Right hindlimb (tissue), 1 donor: ENCODE measurements at regions not wholly inside any gene's neighbourhood (a gene's known extent, or its start where the extent isn't known, plus 50 kb on each side); places are given as distances from the start of the nearest gene placed in this dataset.

ENCODE experiments used
- DNase-seq: peaks from one replicate; pipeline ENCODE4 v3.0.0-alpha.2; 2018

DNA sequence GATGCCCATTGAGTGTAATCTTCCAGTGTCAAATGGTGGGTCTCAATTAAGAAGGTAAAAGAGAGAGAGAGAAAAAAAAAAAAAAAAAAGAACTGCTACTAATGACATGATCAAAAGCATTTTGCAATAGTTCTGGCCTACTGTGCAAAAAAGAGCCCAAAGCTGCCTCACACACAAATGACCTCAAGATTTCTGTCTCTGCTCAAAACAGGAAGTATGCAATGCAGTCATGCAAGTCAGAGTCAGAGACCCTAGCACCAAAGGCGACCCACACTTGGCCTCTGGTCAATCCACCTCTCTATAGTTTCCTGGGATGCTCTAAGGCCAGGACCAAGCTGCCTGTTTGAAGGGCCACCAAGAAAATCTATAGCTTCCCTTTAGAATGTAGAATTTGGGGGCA is 323.5 kb downstream of the VPS13C start:
- no peak for DNase-seq

DNA sequence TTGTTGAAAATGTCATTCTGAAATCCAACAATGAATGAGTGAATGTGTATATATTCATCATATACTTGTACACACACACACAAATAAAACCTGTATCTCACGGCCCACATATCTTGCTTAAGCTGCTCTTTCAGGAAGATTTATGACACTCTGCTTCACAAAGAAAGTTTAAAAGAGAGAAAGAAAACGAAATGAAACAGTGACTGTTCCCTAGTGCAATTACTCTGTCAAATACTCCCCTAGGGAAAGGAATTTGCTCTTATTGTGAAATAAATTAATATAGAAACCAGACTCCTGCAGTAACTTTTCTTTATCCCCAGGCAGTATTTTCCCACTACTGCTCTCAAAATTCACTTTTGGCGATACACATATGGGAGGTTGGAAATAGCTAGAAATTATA is 329.1 kb downstream of the VPS13C start:
- DNase-seq: no peak

DNA sequence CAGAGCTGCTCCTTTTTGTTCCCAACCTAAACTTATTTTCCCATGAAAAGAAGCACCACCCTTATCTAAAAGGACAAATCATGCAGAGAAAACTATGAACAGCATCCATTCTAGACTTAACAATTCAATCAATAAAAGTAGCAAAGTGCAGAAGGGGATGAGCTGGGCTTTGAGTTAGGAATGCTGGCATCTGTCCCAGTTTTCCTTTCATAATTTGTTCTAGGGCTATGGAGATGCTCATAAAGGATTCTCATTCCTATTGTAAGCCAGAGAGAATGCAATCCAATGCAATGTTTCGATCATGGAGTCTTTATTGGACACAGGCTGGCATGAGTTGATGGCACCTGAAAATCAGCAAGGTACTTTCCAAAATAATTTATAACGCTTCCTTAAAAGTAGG is 330.6 kb downstream of the VPS13C start:
- no peak for DNase-seq

DNA sequence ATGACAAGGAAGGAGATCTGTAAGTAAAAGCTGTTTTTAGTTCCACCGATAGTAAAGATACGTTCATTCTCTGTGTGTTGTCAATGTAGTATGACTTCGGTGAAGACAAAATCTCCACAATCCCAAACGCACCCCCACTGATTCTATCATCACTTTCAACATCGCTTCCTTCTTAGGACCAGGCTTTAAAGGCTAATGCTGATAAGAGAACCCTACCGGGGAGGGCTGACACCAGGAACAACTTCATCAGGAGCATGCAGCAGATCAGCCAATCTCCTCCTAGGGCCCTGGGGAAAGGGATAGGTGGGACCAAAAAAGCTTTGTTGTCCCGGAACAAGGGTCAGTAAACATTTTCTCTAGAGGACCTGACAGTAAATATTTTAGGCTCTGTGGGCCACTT is 334.1 kb downstream of the VPS13C start:
- no peak for DNase-seq

DNA sequence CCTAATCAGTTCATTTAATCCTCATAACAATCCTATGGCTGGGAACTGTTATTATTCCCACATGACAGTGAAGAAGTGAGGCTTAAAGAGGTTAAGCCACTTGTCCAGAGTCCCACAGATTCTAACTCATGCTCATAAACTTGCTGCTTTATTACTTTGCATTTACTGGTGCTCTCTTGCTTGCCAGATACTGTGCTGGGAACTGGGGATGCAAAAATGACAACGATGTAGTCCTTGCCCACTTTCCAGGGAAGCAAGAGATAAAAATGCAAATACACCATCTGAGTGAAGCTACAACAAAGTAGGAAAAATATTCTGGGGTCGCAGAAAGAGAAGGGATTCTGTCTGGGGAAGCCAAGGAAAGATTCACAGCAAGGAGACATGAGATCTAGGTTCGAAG is 335.0 kb downstream of the VPS13C start:
- no peak for DNase-seq

DNA sequence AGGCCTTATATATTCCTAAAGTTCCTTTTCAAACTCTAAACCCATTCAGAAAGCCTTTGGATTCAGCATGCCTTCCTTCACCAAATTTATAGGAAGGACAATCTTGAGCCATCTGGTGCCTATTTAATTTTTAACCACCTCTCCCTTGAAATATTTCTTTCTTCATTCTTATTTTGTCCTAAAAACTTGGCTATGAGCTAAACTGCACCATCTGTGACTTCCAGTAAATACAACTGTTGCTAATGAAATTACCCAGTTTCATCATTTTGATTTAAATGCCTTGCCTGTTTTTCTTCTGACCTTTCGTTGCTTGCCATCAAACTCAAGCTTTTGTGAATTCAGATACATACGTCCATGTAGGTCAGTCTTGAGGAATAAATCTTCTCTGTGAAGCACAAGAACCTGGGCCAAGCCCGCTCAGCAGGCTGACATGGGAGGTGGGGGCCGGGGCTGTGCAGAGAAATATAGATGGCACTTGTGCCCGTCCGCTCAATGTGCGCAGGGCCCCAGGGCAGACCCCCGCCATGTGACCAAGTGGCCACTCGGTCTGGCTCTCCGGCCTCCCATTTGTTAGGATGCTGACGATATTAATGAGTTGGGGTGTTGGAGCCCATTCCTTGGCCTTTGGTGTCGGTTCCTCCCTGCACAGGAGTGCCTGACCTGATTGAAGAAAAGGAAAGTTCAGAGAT is 335.9 kb downstream of the VPS13C start:
- DNase-seq: no peak

DNA sequence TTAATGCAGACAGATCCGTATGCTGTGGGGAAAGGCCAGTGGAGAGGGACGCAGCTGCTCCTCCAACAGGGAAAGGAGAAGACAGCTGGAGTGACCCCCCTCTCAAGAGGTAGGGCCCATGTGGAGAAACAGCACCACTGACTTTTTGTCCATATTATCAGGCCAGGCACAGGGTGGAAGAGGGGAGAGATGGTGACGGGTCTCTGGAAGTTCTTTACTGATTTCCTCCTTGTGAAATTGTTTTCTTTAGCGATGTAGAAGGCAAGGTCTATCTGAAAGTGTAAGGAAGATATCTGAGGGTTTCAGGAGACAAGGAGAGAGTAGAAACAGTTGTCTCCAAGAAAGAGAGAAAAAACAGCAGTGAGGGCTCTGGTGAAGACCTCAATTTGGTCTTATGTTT is 338.8 kb downstream of the VPS13C start:
- DNase-seq: no peak

DNA sequence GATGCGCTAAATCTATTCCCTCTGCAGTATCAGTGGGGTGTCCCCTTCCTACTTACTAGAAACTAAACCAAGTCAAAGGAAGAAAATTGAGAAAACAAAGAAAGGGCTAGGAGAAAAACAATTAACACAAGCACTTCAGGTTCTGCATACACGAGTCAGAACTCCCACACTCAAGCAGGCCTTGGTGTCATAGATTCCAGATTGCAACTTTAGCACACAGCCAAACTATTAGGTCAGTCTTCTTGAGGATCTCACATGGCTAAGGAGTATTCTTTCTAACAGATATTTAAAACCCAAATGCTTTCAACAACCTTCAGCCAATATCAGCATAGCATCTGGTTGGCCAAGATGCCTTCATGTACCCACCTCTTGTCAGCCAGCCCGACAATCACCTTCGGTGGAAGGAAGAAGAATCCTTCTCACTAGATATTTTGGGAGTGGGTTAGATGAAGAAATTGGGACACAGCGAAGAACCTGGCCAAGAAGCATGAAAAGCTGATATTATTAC is 340.0 kb downstream of the VPS13C start:
- DNase-seq: no peak

DNA sequence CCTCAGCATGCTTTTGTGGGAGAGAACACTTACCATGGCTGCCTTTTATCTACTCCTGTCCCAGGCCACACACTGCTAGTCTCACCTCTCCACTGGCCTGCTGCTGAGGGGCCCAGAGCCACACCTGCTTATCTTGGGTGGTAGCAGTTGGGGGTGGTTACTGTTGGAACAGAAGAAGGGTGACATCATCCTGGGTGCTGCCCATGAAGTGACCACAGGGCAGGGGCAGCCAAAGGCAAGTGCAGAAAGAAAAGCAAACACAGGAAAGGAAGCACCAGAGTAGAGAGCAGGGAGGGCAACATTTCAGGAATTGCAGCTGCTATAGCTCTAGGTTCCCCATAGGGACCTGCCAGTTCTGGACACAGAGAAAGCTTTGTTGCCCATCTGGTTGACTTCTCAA is 345.2 kb downstream of the VPS13C start:
- no peak for DNase-seq

DNA sequence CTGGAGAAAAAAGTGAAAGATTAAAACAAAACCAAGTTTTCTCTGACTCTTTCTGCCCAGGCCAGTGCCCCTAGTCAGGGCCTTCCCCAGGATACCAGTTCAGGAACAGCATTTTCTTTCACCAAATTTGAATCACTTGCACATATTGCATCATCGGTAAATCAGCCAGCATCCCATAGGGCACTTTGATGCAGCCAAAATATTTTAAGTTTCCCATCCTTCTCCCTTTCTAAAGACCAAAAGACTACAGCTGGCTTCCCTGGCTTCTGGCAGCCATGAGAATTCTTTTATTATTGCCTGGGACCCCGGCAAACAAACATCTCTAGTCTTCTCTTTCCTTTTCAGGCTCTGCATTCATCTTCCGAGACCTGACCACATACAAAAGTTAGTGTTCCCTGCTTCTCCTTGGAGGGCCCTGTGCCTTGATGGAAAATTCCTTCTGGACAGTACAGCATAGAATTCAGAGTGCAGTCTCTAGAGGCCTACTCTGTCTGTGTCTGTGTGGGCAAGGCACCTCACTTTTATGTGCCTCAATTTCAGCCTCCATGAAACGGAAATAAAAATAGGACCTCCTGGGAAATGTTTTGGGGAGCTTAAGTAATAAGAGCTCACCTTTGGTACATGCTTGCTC is 348.0 kb downstream of the VPS13C start:
- no peak for DNase-seq

DNA sequence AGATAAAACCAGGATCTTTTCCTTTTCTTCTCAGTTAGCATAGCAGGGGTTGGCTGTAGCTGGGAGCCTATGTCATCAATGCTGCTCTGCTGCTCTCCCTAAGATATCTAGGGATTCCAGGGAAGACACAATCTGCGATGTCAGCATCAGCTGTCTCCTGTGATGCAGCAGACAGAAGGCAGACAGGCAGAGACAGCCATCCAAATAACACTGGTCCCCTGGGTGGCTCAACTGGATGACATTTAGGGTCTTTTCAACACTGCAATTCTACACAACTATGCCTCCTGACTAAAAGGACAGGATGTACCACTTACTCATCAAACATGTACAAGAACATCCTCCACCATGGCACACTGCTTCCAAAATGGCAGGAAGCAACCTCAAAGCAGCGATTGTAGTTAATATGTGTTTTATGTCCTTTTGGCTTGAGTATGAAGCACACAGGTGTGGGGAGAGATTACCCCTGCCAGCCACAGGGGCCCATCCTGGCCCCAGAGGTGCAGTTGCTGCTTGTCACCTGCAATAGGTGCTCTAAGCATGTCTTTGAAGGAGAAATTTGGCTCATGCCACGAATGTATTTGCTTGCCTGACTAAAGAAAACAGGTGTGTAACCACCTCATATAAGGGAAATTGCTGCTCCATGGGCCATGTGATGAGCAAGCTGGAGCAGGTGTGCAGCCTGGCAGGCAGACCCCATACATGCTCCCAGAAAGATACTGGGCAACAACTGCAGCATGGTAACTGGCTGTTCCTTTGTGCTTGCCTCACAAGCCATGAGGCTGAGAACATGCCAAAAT is 357.8 kb downstream of the VPS13C start:
- no peak for DNase-seq

DNA sequence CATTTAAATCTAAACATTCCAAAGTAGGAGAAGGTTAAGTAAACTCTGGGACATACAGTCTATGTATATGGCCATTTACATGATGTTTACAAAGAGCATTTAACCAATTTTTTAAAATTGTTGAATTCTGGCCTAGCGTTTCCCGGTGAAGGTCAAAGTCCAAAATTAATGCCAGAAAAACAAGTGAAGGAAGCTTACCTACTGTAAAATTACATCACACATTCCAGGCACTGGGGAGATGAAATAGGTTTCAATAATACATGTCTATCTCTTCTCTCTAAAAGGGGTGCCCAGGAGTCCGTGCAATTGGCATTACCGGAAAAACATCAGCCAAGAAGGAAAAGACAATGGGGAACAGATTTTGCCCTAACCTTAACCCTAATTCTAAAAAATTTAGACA is 358.8 kb downstream of the VPS13C start:
- DNase-seq: no peak

DNA sequence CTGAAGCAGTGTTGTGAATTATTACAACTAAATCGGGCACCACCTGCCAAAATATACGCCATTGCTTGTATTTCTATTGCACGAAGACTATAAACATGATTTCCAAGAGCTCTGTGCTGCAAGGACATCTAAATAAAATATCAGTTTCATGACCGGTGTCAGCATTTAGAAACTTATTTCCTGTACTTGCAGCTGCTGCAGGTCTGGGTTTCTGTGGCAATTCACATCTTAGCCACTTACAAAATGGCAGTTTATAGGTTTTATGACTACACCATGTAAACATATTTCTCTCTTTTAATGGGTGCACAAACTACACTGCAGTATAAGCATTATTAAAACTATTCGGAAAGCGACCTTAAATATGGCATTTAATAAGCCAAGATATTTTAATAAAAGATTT is 359.4 kb downstream of the VPS13C start:
- DNase-seq: no peak

DNA sequence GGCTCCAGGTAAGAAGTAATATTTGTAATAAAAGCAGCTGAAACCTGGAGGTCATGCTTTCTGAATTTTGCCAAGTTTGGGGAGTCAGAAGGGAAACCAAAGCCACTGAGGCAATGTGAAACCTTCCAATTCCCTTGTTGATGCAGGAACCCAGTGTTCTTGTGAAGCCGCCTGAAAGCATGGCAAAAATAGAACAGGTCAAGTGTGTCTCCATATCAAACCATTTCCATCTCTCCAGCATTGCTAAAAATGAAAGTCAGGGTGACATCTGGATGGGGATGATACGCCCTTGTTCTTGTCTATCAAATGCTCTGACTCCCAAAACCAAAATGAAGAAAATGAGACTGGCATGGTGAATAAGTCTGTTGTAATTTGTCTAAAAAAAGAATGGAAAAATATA is 362.5 kb downstream of the VPS13C start:
- DNase-seq: no peak

DNA sequence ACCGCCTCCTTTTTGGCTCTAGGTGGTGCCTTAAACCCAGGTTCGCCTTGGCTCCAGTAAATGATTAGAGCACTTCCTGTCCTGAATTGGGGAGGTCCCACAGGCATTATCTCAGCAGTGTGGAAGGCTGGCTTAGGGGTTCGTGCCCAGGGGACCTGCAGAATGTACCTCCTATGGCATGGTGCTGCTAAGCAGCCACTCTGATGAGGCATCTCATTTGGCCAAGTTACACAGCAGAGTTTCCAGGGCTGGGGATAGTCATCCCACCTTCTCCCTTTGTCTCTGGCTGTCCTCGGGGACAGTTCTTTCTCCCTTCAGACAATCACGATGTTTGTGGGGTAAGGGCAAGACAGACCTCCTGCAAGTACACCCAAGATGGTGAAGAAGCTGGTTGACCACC is 371.2 kb downstream of the VPS13C start:
- DNase-seq: no peak

DNA sequence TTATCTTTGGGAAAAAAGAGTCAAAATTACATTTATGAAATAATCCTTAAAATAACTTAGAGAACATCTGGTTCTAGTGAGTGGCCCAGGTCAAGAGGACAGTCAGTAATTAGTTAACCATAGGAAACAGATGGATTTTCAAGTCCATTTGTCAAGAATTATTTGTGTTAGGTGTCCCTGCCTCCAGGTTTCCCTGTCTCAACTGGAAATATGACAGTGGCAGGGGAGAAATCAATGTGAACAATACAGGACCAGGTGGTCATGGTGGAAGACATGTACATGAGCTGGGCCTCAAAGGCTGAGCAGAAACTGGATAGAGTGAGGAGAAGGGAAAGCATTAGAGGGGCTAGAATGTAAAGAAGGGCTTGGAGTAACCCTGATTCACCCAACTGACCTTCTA is 372.6 kb downstream of the VPS13C start:
- no peak for DNase-seq

DNA sequence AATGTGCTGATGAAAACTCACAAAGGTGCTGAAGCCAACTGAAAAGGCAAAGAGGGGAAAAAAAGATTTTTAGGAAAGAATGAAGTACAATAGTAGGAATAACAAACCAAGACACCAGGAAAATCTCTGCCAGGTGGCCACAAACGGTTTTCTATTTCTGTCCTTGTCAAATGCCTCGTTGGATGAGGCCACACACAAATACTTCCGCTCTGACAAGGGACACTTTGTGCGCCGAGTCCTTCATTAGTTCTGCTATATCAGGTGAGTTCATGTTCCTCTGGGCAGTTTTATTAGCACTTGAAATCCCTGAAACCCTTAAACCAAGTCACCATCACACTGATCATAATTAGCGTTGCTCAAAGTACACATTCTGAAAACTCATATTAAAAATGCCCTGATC is 373.1 kb downstream of the VPS13C start:
- DNase-seq: no peak

DNA sequence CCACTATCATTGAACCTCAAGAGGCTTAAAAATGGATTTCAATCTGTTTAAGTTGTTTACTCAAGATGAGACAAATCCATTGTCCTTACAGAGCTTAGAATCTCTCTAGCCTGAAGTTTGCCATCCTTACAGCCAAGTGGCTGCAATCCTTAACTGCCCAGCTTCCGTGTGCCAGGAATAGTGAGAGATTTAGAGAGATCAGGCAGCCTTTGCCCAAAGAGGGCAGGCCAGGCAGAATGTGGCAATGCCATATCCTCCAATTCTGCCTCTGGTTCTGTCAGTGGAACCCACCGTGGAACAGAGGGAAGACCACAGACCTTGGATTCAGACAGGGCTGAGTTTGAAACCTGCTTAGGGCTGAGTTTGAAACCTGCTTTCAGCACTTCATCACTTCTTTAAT is 374.3 kb downstream of the VPS13C start:
- DNase-seq: no peak

DNA sequence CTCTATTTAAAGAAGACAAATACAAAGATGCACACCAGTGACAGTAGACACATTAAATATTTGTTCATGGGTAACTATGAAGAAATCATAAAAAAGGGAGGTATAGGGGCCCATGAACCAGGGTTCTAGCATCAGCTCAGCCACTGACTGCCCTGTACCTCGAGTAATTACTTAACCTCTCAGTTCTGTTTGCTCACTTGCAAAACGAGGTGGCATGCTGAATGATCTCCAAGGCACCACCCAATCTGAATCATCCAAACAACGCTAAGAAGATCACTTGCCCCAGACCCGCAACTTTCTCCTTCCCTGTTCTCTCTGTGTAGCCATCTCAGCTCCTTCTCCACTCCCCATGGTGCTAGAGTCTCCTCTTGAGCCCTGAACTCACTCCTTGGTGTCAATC is 374.7 kb downstream of the VPS13C start:
- no peak for DNase-seq

DNA sequence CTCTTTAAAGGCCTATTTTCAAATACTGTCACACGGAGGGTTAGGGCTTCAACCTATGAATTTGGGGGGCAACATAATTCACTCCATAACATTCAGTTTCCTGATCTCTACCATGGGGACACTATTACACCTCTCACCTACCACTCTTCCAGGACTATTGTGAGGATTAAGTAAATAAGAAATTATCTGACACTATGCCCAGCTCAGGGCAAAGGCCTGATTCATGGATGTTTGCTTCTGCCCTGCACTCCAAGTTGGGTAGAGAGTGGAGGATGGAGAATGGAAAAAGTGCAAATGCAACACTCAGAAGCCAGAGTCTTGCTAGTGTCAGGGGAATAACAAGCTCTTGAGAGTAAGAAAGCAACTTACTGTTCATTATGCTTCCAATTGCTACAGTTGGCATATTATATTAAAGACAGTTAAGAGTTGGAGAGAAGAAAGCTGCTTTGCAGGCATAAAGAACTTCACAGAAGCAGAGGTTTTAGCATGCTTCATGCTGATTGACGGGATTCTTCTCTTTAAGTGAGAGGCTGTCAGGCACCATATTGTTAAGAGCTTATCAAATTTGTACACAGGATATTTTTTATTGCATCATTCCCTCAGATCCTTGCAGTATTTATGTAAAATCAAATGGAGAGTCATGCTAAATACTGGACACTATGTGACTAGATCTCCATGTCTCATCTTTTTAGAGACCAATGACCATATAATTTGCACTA is 375.3 kb downstream of the VPS13C start:
- DNase-seq: no peak

DNA sequence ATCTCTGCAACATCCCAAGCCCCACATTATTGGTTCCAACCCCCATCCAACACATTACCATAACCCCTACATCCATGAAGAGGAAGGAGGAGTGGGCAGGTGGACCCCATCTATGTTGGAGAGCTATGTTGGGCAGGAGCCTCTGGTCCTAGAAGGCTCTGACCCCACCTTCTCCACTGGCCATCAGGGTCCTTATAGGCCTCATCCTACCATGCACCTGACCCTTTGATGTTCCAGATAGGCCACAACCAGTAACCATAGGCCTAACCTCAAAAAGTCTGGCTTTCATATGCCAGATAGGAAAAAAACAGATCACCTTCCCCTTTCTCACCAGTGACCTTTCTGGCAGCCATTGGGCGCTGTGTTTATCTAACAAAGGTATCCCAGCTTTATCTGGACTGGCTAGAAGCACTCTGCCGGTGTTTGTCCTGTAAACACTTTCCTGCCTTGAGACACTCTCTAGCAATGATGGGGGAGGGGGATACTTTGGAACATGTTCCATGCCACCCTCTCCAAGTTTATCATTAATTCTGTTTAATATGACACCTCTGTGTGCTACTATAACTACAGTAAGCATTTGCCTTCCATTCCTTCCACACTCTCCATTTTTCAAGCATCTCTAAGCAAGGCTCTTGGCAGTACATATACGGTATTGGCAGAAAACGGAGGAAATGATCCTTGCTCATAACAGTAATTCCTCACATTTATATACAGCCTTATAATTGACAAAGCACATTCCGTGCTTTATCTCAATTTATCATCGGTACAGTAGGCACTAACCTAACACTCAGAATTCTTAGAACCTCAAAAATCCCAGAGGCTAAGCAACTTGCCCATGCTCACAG is 377.1 kb downstream of the VPS13C start:
- no peak for DNase-seq

DNA sequence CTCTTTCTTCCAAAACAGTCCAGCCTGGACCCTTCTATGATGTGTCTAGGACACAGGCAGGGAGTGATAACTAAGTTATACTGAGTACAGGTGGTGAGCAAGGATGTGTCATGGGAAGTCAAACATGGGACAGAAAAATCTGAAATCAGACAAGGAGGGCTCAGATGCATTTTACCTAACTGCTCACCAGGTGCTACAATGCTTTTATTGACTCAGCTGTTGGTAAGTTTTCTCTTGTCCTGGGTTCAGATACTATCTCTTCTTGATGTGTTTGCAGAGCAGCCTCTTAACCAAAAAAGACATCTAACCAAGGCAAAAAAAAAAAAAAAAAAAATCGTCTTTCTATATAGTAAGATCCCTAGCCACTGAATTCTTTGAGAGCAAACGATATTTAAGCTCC is 378.6 kb downstream of the VPS13C start:
- DNase-seq: no peak

DNA sequence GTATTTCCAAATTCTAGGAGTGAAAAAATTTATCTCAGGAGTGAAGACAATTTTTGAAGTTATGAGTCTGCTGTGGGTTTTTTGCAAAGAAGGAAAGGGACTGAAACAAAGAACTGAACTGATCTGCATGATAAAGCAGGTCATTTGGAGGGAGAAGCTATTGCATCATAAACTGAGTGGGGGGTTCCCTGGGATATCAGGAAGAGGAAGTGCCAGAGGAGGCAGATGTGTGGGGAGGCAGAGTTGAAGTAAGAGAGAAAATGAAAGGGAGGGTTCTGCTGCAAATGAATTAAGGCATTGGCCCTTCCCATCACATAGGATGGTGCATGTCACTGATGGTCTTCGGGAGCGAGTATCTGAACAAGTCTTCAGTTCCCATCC is 379.2 kb downstream of the VPS13C start:
- DNase-seq: no peak
